Lung (tissue), 11 donors: ENCODE measurements at regions not wholly inside any gene's neighbourhood (a gene's known extent, or its start where the extent isn't known, plus 50 kb on each side); places are given as distances from the start of the nearest gene placed in this dataset.

Experiments
- ATAC-seq: fragments of 200-7000 bp; cut with Tn5 transposase; one replicate; pipeline ENCODE4 v1.9.1; 2020; ENCODE audit warnings: moderate number of reproducible peaks; ENCODE audit not compliant: insufficient read depth, low FRiP score
- DNase-seq, 3 donors: peaks; one replicate each; pipeline ENCODE4 v3.0.0-alpha.2; 2013 to 2017
- H3K27ac ChIP-seq, 2 donors: one replicate each; pipeline ENCODE4 v1.5.1; 2013; ENCODE audit warnings: mild to moderate bottlenecking in 2 of 2, moderate library complexity in 2 of 2, control low read depth in 1 of 2, inconsistent platforms in 1 of 2, low read depth in 1 of 2, low read length in 1 of 2
- H3K27me3 ChIP-seq, 3 donors: one replicate each; pipeline ENCODE4 v1.5.1; 2013; ENCODE audit warnings: low read length in 2 of 3; ENCODE audit not compliant: control insufficient read depth in 3 of 3, insufficient read depth in 3 of 3
- H3K36me3 ChIP-seq, 4 donors: one replicate each; pipeline ENCODE4 v1.5.1; 2013; ENCODE audit warnings: low read length in 4 of 4, mild to moderate bottlenecking in 1 of 4, moderate library complexity in 1 of 4; ENCODE audit not compliant: control insufficient read depth in 4 of 4, insufficient read depth in 4 of 4
- H3K4me1 ChIP-seq, 5 donors: one replicate each; pipeline ENCODE4 v1.5.1; 2013; ENCODE audit warnings: low read length in 5 of 5, mild to moderate bottlenecking in 2 of 5, moderate library complexity in 1 of 5; ENCODE audit not compliant: control insufficient read depth in 5 of 5, insufficient read depth in 5 of 5
- H3K4me3 ChIP-seq: one replicate; pipeline ENCODE4 v1.5.1; 2013; ENCODE audit warnings: mild to moderate bottlenecking, control low read depth, moderate library complexity
- H3K9ac ChIP-seq, 2 donors: one replicate each; pipeline ENCODE4 v1.5.1; 2013; ENCODE audit warnings: low read length in 2 of 2, control low read depth in 1 of 2; ENCODE audit not compliant: insufficient read depth in 1 of 2
- H3K9me3 ChIP-seq, 4 donors: one replicate each; pipeline ENCODE4 v1.5.1; 2013; ENCODE audit warnings: low read length in 3 of 4, mild to moderate bottlenecking in 1 of 4, moderate library complexity in 1 of 4; ENCODE audit not compliant: control insufficient read depth in 4 of 4, insufficient read depth in 3 of 4
- WGBS, 2 donors: extraction: QIAGEN DNeasy Blood & Tissue Kit; methylation state at CpG; one replicate each; pipeline ENCODE4 v1.1.7; 2013; 5-methylcytosine and 5-hydroxymethylcytosine counted together
- TF ChIP-seq, protein P1 (sequence below): IDR thresholded peaks from 2 replicates; pipeline ENCODE4 v1.5.1; 2012; ENCODE audit warnings: mild to moderate bottlenecking; ENCODE audit errors: control extremely low read depth, extremely low read depth
- donor health status: control.
- donor health status: control.
- donor health status: Bipolar disorder and iron deficiency.
- donor health status: healthy.
- donor health status: DM: yes; HTN: yes; CAD: no.

DNA sequence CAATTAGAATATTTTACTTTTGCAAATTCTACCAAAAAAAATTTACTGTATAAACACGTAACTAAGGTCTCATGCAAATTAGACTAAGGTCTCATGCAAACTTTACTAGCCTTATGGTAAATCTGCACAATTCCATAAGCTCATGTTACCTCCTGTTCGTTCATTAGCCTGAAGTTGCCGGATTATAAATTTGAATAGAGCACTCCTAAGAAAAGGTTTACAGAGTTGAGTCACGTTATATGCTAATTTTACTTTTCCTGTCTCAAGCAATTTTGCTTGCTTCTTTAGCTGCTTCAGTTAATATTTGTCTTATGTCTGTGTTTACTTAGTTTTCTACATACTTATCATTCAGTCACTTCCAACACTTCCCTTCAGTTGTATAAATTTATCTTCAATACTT is 1434.0 kb upstream of the EYS start:
- H3K27ac ChIP-seq: no peak overlapping the region
- H3K9me3 ChIP-seq: peaks cover 0 to 4% (median 0%) of the 10 kb centered on the region in 4 donors
- TF ChIP-seq, protein P1, sequence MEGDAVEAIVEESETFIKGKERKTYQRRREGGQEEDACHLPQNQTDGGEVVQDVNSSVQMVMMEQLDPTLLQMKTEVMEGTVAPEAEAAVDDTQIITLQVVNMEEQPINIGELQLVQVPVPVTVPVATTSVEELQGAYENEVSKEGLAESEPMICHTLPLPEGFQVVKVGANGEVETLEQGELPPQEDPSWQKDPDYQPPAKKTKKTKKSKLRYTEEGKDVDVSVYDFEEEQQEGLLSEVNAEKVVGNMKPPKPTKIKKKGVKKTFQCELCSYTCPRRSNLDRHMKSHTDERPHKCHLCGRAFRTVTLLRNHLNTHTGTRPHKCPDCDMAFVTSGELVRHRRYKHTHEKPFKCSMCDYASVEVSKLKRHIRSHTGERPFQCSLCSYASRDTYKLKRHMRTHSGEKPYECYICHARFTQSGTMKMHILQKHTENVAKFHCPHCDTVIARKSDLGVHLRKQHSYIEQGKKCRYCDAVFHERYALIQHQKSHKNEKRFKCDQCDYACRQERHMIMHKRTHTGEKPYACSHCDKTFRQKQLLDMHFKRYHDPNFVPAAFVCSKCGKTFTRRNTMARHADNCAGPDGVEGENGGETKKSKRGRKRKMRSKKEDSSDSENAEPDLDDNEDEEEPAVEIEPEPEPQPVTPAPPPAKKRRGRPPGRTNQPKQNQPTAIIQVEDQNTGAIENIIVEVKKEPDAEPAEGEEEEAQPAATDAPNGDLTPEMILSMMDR: no peak
- no peaks in the 10 kb centered on the region for H3K36me3 ChIP-seq
- DNase-seq (no peak), ATAC-seq (no peak)
- WGBS, 2 donors: 65 to 81% methylated on average over 4 of the region's 4 CpGs
- no peaks in the 10 kb centered on the region for H3K27me3 ChIP-seq
- H3K4me1 ChIP-seq: no peaks in the 10 kb centered on the region
- no peak overlapping the region for H3K4me3 ChIP-seq
- no peak overlapping the region for H3K9ac ChIP-seq

DNA sequence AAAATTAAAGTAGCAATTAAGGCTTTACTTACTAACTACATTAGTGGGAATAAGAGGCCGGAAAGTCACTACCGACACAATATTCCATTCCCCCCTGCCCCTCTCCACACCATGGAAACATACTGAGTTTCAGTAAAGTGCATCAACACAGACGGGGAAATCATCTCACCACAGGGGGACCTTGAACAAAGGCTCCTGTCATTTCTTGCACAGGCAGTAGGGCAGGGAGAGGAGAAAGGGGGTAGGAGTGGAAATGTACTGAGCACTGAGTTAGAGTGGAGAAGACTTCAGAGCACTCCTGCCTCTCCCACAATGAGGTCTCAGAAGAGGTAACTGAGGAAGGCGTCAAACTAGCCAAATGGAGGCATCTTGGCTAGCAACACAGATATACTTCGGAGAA is 1426.9 kb upstream of the EYS start:
- 87 to 88% methylated on average over 5 of the region's 5 CpGs for WGBS, 2 donors
- H3K9me3 ChIP-seq: no peaks in the 10 kb centered on the region
- no peaks in the 10 kb centered on the region for H3K4me1 ChIP-seq
- H3K9ac ChIP-seq: no peak overlapping the region
- no peaks in the 10 kb centered on the region for H3K36me3 ChIP-seq
- no peak overlapping the region for H3K27ac ChIP-seq
- H3K4me3 ChIP-seq: no peak overlapping the region
- DNase-seq (no peak), ATAC-seq (no peak)
- TF ChIP-seq, protein P1: no peak
- H3K27me3 ChIP-seq: no peaks in the 10 kb centered on the region

DNA sequence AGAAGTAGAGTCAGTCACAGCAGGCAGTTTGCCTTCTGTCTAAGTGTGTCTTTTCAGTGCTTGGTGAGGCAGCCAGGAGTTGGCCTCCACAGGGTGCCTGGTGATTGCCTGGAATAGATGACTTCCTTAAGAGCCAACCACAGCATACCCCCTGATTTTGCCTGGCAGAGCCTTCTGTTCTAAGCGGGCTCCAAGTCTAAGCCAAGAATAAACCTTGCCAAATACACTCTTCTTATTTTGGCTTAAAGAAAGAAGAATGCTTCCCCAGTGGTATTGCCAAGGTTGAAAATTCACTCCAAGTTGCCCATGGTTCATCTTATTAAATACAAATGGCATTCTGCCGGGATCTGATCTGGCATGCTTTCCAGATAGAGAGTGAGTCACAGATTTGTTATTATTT is 1424.8 kb upstream of the EYS start:
- H3K9me3 ChIP-seq: no peaks in the 10 kb centered on the region
- H3K4me3 ChIP-seq: no peak overlapping the region
- no peaks in the 10 kb centered on the region for H3K27me3 ChIP-seq
- TF ChIP-seq, protein P1: no peak
- H3K9ac ChIP-seq: no peak overlapping the region
- no peaks in the 10 kb centered on the region for H3K36me3 ChIP-seq
- no peak for ATAC-seq
- WGBS, 2 donors: 79 to 83% methylated on average over 2 of the region's 2 CpGs
- H3K27ac ChIP-seq: no peak overlapping the region
- no peaks in the 10 kb centered on the region for H3K4me1 ChIP-seq
- no peak for DNase-seq

DNA sequence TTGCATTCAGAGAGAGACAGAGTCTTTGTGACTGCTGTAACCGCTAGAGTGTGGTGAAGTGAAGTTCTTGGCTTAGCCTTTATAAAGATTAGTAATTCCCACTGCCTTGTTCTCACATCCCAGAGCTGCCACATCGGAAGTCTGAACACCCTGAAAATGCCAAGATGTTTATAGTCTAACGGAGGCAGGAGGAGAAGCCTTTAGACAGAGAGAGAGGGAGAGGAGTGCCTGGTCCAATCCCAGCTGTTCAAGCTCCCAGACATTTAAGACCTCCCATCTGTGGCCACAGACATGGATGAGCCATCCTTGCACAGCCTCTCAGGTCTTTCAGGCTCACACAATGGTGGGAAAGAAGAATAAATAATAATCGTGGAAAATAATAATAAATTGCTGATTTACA is 1422.8 kb upstream of the EYS start:
- H3K27ac ChIP-seq: no peak overlapping the region
- no peak overlapping the region for H3K9ac ChIP-seq
- H3K4me3 ChIP-seq: no peak overlapping the region
- H3K36me3 ChIP-seq: no peaks in the 10 kb centered on the region
- 59 to 75% methylated on average over 4 of the region's 4 CpGs for whole genome bisulfite sequencing, 2 donors
- no peaks in the 10 kb centered on the region for H3K4me1 ChIP-seq
- no peak for ATAC-seq
- DNase-seq: no peak
- TF ChIP-seq, protein P1: no peak
- no peaks in the 10 kb centered on the region for H3K9me3 ChIP-seq
- H3K27me3 ChIP-seq: no peaks in the 10 kb centered on the region
